ENCODE measurements at regions not wholly inside any gene's neighbourhood (a gene's known extent, or its start where the extent isn't known, plus 50 kb on each side); places are given as distances from the start of the nearest gene placed in this dataset.

- TF ChIP-seq CTCF (IDR thresholded peaks at IDR 0.05; ENCODE audit: low read length) (no peak), EZH2 (optimal IDR thresholded peaks at IDR 0.05; ENCODE audit: low read depth, low read length) (no peak)
Measured at GRCh38 chr9:28909526-28909925, 1336.2 kb upstream of the C9orf72 start.
